ENCODE measurements at regions not wholly inside any gene's neighbourhood (a gene's known extent, or its start where the extent isn't known, plus 50 kb on each side); places are given as distances from the start of the nearest gene placed in this dataset.

DNA sequence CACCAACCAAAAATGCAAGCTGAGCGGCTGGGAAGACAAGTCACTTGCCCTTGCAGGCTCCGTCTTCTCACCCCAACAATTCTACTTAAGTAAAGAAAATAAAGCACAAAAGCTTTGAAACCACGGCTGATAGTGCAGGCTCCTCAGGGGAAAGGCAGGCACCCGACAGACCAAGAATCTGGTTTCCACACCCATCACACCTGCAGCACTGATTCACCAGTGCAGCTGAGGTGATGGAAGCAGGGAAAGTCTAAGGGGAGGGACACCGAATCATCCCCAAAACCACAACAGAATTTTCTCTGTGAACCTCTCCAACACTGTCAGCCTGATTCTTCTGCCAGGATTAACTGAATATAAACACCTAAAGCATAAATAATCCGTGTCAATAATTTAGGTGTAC, 62.0 kb upstream of the NSMCE3 start:
- in situ Hi-C loops (cut with MboI): no loop called here
- Histone ChIP-seq H3K27me3 (replicated peaks; ENCODE audit: insufficient read depth) (no peaks in the 10 kb centered on the region), H3K9me2 (ENCODE audit: insufficient read depth) (no peaks in the 10 kb centered on the region), H3K4me3 (no peak overlapping the region), H4K20me1 (ENCODE audit: insufficient read depth) (no peaks in the 10 kb centered on the region), H2AFZ (no peak overlapping the region), H3K36me3 (ENCODE audit: low read depth) (no peaks in the 10 kb centered on the region), H3K4me2 (ENCODE audit: unreplicated experiment) (no peak overlapping the region), H3K9me3 (ENCODE audit: low read depth) (peaks cover 3% of the 10 kb centered on the region), H3F3A (ENCODE audit: insufficient read depth) (no peaks in the 10 kb centered on the region), H3K79me2 (ENCODE audit: insufficient read depth) (no peaks in the 10 kb centered on the region), H3K4me1 (ENCODE audit: insufficient read depth) (no peaks in the 10 kb centered on the region), H3K27ac (no peak overlapping the region), H3K9ac (no peak overlapping the region)
- DNase-seq: no peak
- TF ChIP-seq EZH2phosphoT487 (IDR thresholded peaks at IDR 0.05; ENCODE audit: insufficient read depth, low read depth): no peak
- no peak for TF ChIP-seq EZH2 (IDR thresholded peaks at IDR 0.05; ENCODE audit: insufficient read depth, poor library complexity, severe bottlenecking)
- WGBS, 2 experiments (ENCODE audit: low coverage in 1 of 2, low lambda C conversion rate in 2 of 2, missing lambda C conversion rate in 2 of 2): 21 to 26% methylated on average over 6 of the region's 6 CpGs

DNA sequence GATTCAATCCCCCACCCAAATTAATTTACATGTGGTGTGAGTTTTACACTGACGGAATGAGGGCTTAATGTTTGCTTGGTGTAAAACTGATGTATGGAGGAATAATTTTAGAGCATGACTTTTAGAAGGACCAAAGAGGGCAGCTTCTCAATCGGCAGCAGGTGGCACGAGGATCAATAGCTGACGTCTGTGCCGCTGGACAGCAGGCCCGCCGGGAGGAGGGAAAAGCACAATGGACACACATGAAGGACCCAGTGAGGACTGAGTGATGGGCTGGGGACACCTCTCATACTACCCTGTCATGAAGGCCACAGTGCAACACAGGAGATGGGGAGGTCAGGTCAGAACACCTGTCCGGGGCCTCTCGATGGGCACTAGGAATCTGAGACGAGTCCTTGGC, 61.4 kb upstream of the NSMCE3 start:
- in situ Hi-C loops (cut with MboI): no loop called here
- H3K4me3 ChIP-seq: no peak overlapping the region
- H3K36me3 ChIP-seq (ENCODE audit: low read depth): no peaks in the 10 kb centered on the region
- no peak overlapping the region for H3K27ac ChIP-seq
- H3K9ac ChIP-seq: no peak overlapping the region
- no peaks in the 10 kb centered on the region for H3K9me2 ChIP-seq (ENCODE audit: insufficient read depth)
- no peaks in the 10 kb centered on the region for H3K79me2 ChIP-seq (ENCODE audit: insufficient read depth)
- H3K27me3 ChIP-seq (replicated peaks; ENCODE audit: insufficient read depth): no peaks in the 10 kb centered on the region
- H3K9me3 ChIP-seq (ENCODE audit: low read depth): peaks cover 3% of the 10 kb centered on the region
- no peaks in the 10 kb centered on the region for H3F3A ChIP-seq (ENCODE audit: insufficient read depth)
- H3K4me1 ChIP-seq (ENCODE audit: insufficient read depth): no peaks in the 10 kb centered on the region
- H3K4me2 ChIP-seq (ENCODE audit: unreplicated experiment): no peak overlapping the region
- no peak for TF ChIP-seq EZH2 (IDR thresholded peaks at IDR 0.05; ENCODE audit: insufficient read depth, poor library complexity, severe bottlenecking)
- no peak for TF ChIP-seq EZH2phosphoT487 (IDR thresholded peaks at IDR 0.05; ENCODE audit: insufficient read depth, low read depth)
- WGBS, 2 experiments (ENCODE audit: low coverage in 1 of 2, low lambda C conversion rate in 2 of 2, missing lambda C conversion rate in 2 of 2): 61 to 64% methylated on average over 10 of the region's 10 CpGs
- no peaks in the 10 kb centered on the region for H4K20me1 ChIP-seq (ENCODE audit: insufficient read depth)
- no peak for DNase-seq
- no peak overlapping the region for H2AFZ ChIP-seq

DNA sequence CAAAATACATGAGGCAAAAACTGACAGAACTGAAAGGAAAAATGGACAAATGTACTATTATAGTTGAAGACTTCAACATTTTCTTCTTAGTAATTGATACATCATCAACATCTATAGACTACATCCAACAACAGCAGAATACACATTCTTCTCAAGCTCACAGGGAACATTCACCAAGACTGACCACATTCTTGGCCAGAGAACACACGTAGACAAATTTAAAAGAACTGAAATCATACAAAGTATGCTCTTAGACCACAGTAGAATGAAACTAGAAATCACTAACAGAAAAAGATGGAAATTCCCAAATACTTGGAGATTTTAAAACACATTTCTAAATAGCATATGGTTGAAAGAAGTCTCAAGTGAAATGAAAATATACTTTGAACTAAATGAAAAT, 55.1 kb upstream of the NSMCE3 start:
- WGBS, 2 experiments (ENCODE audit: low coverage in 1 of 2, low lambda C conversion rate in 2 of 2, missing lambda C conversion rate in 2 of 2): 6 to 15% methylated on average over 1 of the region's 1 CpG
- Histone ChIP-seq H4K20me1 (ENCODE audit: insufficient read depth) (no peaks in the 10 kb centered on the region), H3F3A (ENCODE audit: insufficient read depth) (no peaks in the 10 kb centered on the region), H3K27ac (no peak overlapping the region), H3K4me2 (ENCODE audit: unreplicated experiment) (no peak overlapping the region), H2AFZ (no peak overlapping the region), H3K9me2 (ENCODE audit: insufficient read depth) (no peaks in the 10 kb centered on the region), H3K27me3 (replicated peaks; ENCODE audit: insufficient read depth) (no peaks in the 10 kb centered on the region), H3K9ac (no peak overlapping the region), H3K9me3 (ENCODE audit: low read depth) (no peaks in the 10 kb centered on the region), H3K36me3 (ENCODE audit: low read depth) (no peaks in the 10 kb centered on the region), H3K4me1 (ENCODE audit: insufficient read depth) (no peaks in the 10 kb centered on the region), H3K79me2 (ENCODE audit: insufficient read depth) (no peaks in the 10 kb centered on the region), H3K4me3 (no peak overlapping the region)
- no peak for TF ChIP-seq EZH2phosphoT487 (IDR thresholded peaks at IDR 0.05; ENCODE audit: insufficient read depth, low read depth)
- no peak for TF ChIP-seq EZH2 (IDR thresholded peaks at IDR 0.05; ENCODE audit: insufficient read depth, poor library complexity, severe bottlenecking)
- in situ Hi-C loops (cut with MboI): no loop called here
- no peak for DNase-seq

DNA sequence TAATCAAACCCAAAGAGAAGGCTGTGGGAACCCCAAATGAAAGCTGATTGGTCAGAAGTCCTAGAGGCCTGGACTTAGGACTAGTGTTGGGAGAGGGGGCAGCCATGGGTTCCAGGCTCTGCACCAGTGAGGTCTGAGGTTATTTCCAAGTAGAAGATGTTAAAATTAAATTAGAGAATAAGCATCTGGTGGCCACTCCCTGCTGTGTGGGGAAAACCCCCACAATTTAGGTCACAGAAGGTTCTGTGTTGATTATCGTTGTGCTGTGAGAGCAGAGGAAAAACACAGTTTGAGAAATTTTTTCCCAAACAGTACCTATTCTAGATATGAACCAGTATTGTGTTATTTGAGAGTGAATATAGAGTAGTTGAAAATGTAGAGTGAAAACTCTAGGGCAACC, 53.9 kb upstream of the NSMCE3 start:
- WGBS, 2 experiments (ENCODE audit: low coverage in 1 of 2, low lambda C conversion rate in 2 of 2, missing lambda C conversion rate in 2 of 2): 4 to 5% methylated on average over 1 of the region's 1 CpG
- no peaks in the 10 kb centered on the region for H3K9me3 ChIP-seq (ENCODE audit: low read depth)
- H3K36me3 ChIP-seq (ENCODE audit: low read depth): no peaks in the 10 kb centered on the region
- TF ChIP-seq EZH2 (IDR thresholded peaks at IDR 0.05; ENCODE audit: insufficient read depth, poor library complexity, severe bottlenecking) (no peak), EZH2phosphoT487 (IDR thresholded peaks at IDR 0.05; ENCODE audit: insufficient read depth, low read depth) (no peak)
- no peaks in the 10 kb centered on the region for H3K9me2 ChIP-seq (ENCODE audit: insufficient read depth)
- H3K4me3 ChIP-seq: no peak overlapping the region
- H2AFZ ChIP-seq: no peak overlapping the region
- H3K27me3 ChIP-seq (replicated peaks; ENCODE audit: insufficient read depth): no peaks in the 10 kb centered on the region
- H3F3A ChIP-seq (ENCODE audit: insufficient read depth): no peaks in the 10 kb centered on the region
- H4K20me1 ChIP-seq (ENCODE audit: insufficient read depth): no peaks in the 10 kb centered on the region
- no peak overlapping the region for H3K9ac ChIP-seq
- no peaks in the 10 kb centered on the region for H3K79me2 ChIP-seq (ENCODE audit: insufficient read depth)
- DNase-seq: no peak
- H3K4me2 ChIP-seq (ENCODE audit: unreplicated experiment): no peak overlapping the region
- in situ Hi-C loops (cut with MboI): no loop called here
- H3K27ac ChIP-seq: no peak overlapping the region
- no peaks in the 10 kb centered on the region for H3K4me1 ChIP-seq (ENCODE audit: insufficient read depth)

DNA sequence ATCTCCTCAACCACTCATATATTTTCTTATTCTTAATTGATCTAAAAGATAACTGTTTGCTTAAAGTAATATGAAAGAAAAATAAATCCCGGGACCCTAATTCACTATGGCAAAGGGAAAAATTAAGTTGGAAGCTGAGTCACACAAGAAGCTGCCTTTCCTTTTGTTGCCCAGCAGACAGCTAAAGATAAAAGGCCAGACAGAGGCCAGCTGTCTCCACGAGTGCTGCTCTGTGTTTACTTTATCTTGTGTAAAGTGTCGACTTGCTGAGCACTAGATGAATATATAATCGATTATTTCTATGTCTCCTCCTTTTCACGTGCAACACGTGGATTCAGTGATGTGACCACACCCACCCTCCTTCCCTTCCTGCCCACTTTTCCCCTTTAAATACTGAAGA, 52.8 kb upstream of the NSMCE3 start:
- H3K9ac ChIP-seq: no peak overlapping the region
- H3F3A ChIP-seq (ENCODE audit: insufficient read depth): no peaks in the 10 kb centered on the region
- no peak overlapping the region for H2AFZ ChIP-seq
- TF ChIP-seq EZH2phosphoT487 (IDR thresholded peaks at IDR 0.05; ENCODE audit: insufficient read depth, low read depth) (no peak), EZH2 (IDR thresholded peaks at IDR 0.05; ENCODE audit: insufficient read depth, poor library complexity, severe bottlenecking) (no peak)
- no peaks in the 10 kb centered on the region for H3K4me1 ChIP-seq (ENCODE audit: insufficient read depth)
- no peaks in the 10 kb centered on the region for H3K9me2 ChIP-seq (ENCODE audit: insufficient read depth)
- no peak overlapping the region for H3K27ac ChIP-seq
- no peaks in the 10 kb centered on the region for H3K27me3 ChIP-seq (replicated peaks; ENCODE audit: insufficient read depth)
- H4K20me1 ChIP-seq (ENCODE audit: insufficient read depth): no peaks in the 10 kb centered on the region
- no peaks in the 10 kb centered on the region for H3K79me2 ChIP-seq (ENCODE audit: insufficient read depth)
- no peak for DNase-seq
- H3K4me2 ChIP-seq (ENCODE audit: unreplicated experiment): no peak overlapping the region
- in situ Hi-C loops (cut with MboI): no loop called here
- H3K36me3 ChIP-seq (ENCODE audit: low read depth): no peaks in the 10 kb centered on the region
- 33 to 38% methylated on average over 6 of the region's 6 CpGs for WGBS, 2 experiments (ENCODE audit: low coverage in 1 of 2, low lambda C conversion rate in 2 of 2, missing lambda C conversion rate in 2 of 2)
- H3K4me3 ChIP-seq: no peak overlapping the region
- H3K9me3 ChIP-seq (ENCODE audit: low read depth): no peaks in the 10 kb centered on the region
